HG03064 (cell line): ENCODE measurements at regions not wholly inside any gene's neighbourhood (a gene's known extent, or its start where the extent isn't known, plus 50 kb on each side); places are given as distances from the start of the nearest gene placed in this dataset.

Source experiments
- ATAC-seq: cut with Tn5 transposase; IDR thresholded peaks from one replicate; pipeline ENCODE4 v1.9.1; 2021; ENCODE audit warnings: low read depth; ENCODE audit not compliant: unreplicated experiment

DNA sequence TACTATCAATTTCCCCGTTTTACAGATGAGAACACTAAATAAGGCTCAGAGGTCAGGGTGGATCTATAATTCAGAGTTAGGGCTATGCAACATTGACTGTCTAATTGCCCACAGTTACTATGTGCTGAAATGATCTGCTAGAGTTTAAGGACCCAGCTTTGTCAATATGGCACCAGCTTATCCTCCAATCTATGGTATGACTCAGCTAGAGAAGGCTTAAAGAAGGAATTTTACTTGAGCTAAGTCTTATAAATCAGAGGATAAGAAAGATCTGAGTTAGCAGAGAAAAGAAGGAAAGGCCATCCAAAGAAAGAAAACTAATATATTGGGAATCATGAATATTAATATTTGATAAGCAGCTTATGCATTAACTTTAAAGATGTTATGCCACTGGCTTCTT, 78.1 kb downstream of the ASB9 start:
- ATAC-seq: no peak

DNA sequence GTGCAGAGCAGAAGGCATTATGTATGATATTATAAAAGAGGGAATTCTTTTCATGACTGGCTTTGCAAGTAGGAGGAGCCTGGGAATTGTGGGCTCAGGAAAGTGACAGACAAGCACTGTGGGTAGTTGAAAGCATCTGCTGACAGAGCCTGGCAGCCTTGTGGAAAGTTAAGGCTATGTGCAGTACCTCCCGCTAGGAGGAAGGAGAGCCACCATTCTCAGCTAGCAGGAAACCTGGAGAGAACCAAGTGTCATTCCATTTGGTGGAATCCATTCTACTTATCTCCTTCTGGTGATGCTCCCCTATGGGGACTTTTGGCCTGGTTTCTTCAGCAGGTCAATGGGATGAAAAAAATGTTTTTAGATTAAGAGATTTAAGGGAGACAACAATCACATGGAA, 81.8 kb downstream of the ASB9 start:
- no peak for ATAC-seq

DNA sequence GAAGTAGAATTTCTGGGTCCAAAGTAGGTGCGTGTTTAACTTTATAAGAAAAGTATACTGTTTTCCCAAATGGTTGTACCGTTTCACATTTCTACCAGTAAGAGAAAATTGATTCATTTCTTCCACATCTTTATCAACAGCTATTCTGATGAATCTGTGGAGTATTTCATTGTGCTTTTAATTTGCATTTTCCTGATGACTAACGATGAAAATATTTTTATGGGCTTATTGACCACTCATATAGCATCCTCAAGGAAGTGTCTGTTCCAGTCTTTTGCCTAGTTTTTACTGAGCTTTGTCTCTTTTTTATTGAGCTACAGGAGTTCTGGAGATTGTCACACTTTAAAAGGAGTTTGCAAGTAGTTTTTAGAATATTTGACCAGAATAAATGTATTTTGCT, 92.6 kb downstream of the ASB9 start:
- no peak for ATAC-seq

DNA sequence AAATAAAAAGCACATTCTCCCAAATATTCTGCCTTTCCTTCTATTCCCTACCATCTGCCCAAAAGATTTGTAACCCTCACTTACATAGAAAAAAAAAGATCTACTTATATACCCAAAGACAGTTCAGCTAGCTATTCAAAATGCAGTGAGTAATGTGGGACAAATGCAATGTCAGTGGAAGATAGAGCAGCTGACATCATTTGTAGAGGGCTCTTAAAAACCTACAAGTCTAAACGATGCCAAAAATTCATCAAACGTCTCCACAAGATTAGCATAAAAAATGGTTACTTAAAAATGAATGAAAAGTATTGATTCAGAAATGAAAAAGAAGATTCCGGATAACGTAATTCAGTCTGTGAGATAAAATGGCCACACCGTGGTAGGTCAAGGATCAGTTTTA, 96.5 kb downstream of the ASB9 start:
- ATAC-seq: no peak

DNA sequence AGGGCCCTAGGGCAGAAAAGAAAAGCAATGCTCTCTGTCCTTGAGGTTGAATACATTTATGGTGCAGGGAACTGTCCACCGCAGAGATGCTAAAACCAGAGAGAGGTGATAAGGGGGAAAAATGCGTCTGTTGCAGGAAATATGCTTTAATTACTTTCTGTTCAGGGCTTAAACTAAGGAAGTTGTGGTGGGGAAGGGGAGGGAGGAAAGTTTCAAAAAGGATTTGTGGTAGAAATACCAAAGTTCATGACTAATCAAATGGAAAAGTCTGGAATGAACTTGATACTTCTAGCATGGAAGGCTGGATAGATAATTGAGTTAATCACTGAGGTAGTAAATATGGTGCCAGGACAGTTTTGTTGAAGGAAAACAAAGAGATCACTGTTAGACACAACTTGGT, 99.0 kb downstream of the ASB9 start:
- ATAC-seq: no peak

DNA sequence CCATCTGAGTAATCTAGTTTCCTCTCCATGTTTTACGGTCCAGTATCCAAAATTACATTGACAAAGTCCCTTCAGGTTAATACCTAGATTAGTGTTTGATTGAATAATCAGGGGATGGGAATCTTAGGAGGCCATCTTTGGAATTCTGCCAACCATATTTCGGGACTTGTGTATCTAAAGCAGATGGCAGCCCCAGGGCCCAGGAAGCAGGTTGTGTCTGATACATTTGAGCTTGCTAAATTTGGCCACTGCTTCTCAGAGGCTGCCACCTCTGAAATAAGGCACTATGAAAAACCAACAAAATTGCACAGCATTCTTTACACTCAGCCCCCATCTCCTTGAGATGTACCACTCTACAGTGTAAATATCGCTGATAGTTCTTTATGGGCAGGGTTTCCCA, 102.1 kb downstream of the ASB9 start:
- ATAC-seq: no peak

DNA sequence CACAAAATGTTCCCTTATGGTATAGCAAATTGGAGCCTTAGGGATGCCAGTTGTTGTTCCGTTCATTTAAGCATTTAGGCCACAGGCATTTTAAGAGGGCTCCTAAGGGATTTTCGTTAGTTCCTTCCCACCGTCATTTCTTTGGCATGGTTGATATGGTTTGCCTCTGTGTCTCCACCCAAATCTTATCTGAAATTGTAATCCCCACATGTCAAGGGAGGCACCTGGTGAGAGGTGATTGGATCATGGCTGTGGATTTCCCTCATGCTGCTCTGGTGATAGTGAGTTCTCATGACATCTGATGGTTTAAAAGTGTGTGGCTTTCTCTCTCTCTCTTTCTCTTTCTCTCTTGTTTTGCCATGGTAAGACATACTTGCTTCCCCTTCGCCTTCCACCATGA, 104.1 kb downstream of the ASB9 start:
- ATAC-seq: no peak

DNA sequence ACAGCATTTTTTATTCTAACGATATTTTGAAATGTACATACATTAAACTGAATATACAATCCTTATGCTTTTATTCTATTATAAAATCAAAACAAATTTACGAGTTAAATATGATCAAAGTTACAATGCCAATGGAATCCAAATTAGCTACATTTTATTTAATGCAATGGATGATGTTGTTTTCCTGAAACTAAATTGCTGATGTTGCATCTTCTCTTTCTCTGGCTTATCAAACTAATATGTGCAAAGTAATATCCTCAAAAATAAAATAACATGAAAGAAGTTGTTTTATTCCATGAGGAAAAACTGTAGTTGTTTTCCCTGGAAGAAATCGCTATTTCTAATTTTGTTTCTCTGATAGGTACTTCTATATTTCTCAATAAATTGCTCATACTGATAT, 106.8 kb downstream of the ASB9 start:
- ATAC-seq: no peak

DNA sequence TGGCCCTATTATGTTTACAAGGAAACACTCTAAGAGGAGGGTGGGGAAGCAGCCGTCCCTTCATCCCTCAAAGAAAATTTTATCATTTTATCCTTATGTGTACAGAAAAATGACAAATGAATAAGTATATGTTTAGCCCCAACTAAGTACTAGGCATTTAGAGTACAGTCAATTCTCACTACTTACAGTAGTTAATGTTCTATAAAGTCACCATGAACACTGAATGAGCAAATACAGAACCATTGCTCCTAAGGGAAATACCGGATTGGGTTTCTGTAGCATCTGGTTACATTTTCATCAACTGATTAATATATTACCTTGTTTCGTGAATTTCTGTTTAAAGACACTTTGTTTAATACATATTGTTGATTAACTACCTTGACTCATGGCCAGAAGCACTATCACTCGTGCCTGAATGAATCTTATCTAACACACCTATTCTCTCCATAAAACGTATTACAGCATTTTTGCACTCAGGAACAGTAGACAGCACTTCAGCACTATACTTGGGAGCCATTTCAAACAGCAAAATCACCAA, 109.3 kb downstream of the ASB9 start:
- ATAC-seq: no peak

DNA sequence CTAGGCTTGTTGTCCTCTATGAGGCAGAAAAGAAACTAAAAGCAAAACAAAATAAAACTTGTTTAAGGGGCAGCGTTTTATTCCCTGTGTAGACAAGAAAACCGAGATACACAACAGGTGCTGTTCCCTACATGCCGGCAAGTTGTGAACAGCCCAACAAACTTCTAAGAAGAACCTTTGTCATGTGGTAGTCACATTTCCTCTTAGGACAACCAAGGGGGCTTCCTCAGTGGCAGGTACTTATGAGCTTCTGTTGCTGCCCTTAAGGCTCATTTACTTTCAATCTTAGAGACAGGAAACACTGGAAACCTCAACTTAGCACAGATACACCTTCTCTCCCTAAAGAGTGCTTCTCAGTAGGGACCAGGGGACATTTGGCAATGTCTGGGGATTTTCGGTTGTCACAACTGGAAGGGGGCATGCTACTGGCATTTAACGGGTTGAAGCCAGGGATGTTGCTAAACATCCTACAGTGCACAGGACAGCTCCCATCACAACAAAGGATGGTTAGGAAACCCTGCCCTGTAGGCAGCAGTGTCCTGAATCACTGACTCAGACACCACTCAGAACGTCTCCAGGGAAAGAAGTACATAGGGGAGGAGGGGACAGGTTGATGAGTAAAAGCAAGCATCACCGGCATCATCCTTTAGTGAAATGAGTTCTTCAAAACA, 111.0 kb downstream of the ASB9 start:
- peak; percentile 57 for ATAC-seq

DNA sequence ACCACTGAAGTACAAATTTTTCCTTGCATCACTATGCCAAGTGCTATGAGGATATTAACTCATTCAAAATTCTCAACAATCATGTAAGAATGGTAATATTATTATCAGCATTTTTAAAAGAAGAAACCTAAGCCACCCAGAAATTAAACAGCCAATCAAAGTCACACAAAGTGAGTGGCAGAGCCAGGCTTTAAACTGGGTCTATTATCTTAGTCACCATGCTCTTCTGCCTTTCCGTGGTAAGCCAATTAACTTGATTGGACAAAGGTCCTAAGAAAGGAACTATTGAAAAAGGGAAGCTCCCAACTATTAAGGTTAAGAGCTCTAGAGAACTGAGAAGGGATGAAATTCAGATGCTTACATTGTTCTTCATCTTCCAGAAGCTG, 111.5 kb downstream of the ASB9 start:
- ATAC-seq: no peak

DNA sequence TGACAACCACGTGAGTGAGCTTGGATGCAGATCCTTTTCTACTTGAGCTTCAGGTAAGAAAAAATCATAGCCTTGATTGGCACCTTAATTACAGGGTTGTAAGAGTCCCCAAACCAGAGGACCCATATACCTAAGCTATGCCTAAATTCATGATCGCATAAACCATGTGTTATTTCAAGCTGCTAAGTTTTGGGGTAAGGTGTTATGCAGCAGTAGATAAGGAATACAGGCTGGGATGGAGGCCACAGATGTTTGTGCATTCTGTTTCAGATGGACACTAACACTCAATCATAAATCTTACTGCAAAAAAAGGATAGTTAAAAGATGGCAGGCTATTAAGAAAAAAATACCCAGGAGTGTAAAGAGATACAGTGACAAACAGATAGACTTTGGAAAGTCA, 112.3 kb downstream of the ASB9 start:
- no peak for ATAC-seq

DNA sequence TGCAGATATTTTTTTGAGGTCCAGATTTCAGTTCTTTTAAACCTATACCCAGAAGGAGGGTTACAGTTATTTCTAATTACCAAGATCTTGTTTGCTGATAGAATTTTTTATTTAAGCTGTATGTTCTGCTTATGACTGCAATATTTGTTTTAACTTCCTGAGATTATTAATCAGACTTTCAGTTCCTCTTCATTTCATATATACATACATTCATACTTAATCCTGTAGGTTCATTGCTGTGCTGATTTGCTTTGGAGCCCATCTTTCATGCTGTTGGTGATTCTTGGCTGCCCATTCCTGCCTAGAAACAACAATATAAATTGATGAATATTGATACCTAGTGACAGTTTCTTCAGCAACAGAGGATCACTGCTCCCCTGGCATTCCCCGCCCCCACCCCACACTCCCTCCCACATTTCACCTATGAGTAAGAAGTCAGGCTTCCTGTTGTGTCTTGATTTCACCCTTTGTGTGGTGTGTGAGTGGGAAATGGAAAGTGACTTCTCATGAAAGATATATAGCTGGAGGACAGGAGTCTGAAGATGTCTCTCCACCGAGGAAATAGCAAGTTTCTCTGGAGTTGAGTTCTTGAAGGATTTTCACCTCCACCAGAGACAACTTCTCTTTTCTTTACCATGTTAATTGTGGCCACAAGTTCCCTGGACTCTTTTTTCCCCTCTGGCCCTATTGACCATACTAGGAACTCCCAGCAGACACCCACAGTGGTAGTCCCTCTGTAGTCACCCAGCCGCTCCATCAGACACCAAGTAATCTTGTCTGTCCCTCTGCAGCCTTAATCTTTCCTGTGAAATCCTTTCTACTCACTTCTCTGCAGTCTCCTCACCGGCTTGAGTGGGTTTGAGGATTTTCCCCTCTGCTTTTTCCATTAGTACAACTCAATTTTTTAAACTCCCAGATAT, 118.4 kb downstream of the ASB9 start:
- ATAC-seq: peak; percentile 65

DNA sequence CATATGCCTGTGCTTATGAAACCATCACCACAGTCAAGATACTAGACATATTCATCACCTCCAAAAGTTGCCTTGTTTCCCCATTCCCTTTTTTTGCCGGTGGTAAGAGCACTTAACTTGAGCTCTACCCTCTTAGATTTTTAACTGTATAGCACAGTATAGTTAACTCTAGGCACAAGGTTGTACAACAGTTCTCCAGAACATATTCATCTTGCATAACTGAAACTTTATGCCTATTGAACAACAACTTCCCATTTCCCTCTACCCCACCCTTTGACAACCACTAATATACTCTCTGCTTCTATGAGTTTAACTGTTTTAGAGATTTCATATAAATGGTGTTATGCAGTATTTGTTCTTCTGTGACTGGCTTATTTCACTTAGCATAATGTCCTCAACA, 119.3 kb downstream of the ASB9 start:
- no peak for ATAC-seq

DNA sequence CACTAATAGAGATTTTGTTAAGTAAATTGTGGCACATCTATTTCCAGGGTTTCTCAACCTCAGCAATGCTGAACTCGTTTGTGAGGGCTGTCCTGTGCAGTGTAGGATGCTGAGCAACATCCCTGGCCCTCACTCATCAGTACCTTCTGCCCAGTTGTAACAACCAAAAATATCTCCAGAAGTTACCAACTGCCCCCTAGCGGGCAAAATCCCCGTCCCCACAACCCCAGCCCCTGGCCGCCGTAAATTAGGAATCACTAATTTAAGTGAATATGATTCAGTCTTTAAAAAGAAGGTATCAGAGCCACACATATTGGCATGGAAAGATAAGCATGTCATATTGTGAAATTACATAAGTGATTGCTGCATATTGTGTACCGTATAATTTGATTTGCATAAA, 123.4 kb downstream of the ASB9 start:
- ATAC-seq: no peak

DNA sequence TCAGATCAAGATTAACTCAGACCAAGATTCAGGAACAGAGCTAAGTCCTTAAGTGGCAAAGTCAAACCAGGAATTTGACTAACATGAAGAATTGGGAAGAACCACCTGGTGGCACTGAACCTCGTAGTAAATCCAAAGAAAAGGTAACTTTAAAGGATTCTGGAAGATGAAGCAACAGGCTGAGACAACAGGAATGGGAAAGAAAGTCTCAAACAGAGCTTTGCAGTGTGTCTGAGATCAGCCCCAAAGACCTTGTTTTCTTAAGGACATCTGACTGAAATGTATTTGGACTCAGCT, 126.1 kb downstream of the ASB9 start:
- no peak for ATAC-seq

DNA sequence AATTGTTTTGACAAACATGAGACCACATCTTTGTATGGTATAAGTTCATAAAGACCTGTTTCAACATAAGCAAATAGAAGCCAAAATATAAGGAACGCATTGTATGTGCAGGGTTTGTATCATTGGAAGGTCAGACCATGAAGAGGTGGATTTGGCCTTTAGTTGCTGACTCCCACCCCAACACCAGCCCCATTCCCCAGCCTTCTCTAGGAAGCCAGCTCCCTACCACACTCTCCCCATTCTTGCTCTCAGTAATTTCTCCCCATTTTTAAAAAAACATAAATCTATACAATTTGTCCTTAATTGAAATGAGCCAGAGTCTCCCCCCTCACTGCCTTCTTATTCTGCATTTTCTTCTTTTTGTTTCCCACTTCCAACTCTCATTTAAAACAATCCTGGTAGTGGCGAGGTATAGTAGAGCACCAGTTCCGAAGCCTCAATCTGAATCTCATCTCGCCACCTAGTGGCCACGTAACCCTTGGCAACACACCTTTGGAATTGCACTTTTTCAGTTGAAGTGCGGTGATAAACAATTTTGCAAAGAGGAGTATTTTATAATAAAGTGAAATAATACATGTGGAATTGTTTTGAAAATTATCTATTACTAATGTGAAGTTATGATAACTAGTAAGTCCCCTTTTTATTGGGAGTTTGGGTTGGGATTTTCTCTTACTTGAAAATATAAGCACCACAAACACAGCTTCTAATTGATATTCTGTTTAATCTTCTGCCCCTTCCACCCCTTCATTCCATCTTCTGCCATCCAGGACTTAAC, 126.6 kb downstream of the ASB9 start:
- no peak for ATAC-seq

DNA sequence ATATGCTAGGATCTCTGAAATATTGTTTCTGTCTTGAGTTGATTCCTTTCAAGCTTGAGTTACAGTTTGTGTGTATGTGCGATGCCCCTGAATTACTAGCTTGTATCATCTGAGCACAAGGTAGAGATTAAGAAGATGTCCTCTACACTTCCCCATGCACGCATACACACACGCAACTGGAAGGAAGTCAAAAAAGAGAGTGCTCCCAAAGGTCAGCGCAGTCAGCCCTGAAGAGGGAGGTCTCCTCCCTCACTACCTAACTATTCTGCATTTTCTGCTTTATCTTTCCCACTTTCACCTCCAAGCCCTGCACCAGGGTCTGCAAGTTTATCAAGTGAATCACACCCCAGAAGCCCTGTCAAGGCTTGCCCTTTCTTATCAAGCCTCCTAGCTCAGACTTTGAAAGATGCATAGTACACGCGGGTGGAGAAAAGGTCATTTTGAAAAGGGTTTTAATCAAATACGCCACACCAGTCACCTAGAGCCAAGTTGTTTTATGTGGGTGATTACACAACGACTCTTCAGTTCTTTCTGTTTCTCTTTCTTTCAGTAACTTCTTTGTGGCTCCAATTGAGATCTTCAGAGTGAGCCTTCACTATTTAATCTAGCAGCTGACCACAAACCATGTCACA, 127.7 kb downstream of the ASB9 start:
- ATAC-seq: no peak

DNA sequence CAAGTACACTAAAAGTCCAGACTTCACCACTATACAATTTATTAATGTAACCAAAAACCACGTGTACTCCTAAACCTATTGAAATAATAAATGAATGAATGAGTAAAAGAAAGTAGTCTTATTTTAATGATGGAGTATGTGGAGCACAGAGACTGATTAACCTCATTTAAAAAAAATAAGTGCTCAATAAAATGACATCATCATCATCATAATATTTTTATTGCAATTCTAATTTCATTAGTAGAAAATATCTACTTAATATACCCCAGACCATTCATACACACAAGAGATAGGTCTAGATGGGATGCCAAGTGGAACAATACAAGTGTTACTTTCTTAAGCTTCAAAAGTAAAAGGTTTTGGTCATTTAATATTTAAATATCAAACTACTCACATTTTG, 133.1 kb downstream of the ASB9 start:
- ATAC-seq: no peak

DNA sequence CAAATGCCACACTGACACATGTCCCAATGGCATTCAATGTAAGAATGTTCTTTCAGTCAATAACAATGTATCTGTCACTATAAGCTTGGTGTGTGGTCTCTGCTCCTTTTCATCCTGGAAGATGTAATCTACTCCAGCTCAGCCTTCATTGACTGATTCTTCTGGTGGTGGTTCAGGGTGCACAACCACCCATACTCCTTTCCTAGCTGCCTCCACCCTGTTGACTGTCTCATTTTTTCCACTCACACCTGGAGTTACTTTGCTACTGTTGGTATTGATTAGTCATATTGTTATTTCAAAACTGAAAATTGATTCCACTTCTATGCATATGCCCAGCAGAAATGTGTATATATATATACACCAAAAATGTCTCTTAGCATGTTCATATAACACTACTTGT, 140.5 kb downstream of the ASB9 start:
- ATAC-seq: no peak

DNA sequence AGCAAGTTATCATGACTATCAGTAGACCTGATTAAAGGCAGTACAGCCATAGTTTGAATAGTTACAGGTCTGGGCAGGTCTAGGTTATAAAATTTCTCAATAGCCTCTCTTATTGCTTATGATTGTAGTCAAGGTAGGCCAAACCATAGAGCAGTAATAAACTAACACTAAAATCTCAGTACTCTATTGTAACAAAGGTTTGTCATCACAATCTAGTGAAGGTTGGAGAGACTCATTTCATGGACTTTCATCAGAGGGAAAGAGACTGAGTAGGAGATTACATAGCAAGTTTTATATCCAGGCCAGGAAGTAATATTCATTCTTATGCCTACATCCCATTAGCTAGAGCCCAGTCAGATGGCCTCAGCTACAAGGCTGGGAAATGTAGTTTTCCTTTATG, 141.0 kb downstream of the ASB9 start:
- ATAC-seq: no peak
